Right atrium auricular region (tissue), 2 donors: ENCODE measurements at regions not wholly inside any gene's neighbourhood (a gene's known extent, or its start where the extent isn't known, plus 50 kb on each side); places are given as distances from the start of the nearest gene placed in this dataset.

ENCODE experiments used
- DNase-seq: peaks from one replicate; pipeline ENCODE4 v3.0.0-alpha.2; 2019; ENCODE audit warnings: low spot score
- H3K27ac ChIP-seq, 2 donors: fragments of 200-600 bp; sonication (generic); 1 replicate in 1 of 2; 2 replicates in 1 of 2; pipeline ENCODE4 v1.5.1; 2016 to 2019
- H3K27me3 ChIP-seq, 2 donors: fragments of 200-600 bp; sonication (generic); one replicate each; pipeline versions ENCODE4 v1.5.1 to v1.6.0; 2017 to 2019
- H3K36me3 ChIP-seq: fragments of 200-600 bp; sonication (generic); one replicate; pipeline ENCODE4 v1.5.1; 2016
- H3K4me1 ChIP-seq, 2 donors: fragments of 200-600 bp; sonication (generic); one replicate each; pipeline versions ENCODE4 v1.5.1 to v1.6.0; 2017 to 2019
- H3K4me3 ChIP-seq, 2 donors: fragments of 200-600 bp; sonication (generic); 1 replicate in 1 of 2; 2 replicates in 1 of 2; pipeline ENCODE4 v1.5.1; 2017 to 2019; ENCODE audit warnings: mild to moderate bottlenecking in 1 of 2, moderate library complexity in 1 of 2
- H3K9me3 ChIP-seq, 2 donors: fragments of 200-600 bp; sonication (generic); one replicate each; pipeline ENCODE4 v1.5.1; 2019
- TF ChIP-seq, protein P1 (sequence below), 2 donors: fragments of 200-600 bp; sonication (generic); IDR thresholded peaks; one replicate each; pipeline ENCODE4 v1.5.1; 2019; ENCODE audit warnings: antibody characterized with exemption in 2 of 2

DNA sequence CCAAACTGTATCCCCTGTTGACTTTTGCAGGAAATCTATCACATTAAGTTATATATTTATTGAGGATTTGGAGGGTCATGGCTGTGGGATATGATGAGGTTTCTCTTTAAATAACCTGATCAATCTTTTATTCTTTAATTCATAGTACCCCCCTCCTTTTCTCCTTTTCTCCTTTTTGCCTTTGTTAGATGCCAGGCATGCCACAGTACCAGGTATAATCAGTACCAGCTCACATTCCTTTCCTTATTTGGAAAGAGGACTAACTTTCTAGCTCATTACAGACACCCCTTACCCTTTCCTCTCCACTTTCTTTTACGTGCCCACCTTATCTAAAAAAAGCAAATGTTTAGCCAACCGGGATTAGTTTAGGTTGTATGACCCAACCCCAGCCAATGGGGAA lies 326.4 kb upstream of the NAALADL2 start:
- no peaks in the 10 kb centered on the region for H3K36me3 ChIP-seq
- no peaks in the 10 kb centered on the region for H3K9me3 ChIP-seq
- H3K4me3 ChIP-seq: no peak overlapping the region
- DNase-seq: no peak
- no peaks in the 10 kb centered on the region for H3K27me3 ChIP-seq
- TF ChIP-seq, protein P1, sequence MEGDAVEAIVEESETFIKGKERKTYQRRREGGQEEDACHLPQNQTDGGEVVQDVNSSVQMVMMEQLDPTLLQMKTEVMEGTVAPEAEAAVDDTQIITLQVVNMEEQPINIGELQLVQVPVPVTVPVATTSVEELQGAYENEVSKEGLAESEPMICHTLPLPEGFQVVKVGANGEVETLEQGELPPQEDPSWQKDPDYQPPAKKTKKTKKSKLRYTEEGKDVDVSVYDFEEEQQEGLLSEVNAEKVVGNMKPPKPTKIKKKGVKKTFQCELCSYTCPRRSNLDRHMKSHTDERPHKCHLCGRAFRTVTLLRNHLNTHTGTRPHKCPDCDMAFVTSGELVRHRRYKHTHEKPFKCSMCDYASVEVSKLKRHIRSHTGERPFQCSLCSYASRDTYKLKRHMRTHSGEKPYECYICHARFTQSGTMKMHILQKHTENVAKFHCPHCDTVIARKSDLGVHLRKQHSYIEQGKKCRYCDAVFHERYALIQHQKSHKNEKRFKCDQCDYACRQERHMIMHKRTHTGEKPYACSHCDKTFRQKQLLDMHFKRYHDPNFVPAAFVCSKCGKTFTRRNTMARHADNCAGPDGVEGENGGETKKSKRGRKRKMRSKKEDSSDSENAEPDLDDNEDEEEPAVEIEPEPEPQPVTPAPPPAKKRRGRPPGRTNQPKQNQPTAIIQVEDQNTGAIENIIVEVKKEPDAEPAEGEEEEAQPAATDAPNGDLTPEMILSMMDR (IDR thresholded peaks at IDR 0.05): no peak
- H3K4me1 ChIP-seq: no peaks in the 10 kb centered on the region
- H3K27ac ChIP-seq: no peak overlapping the region

DNA sequence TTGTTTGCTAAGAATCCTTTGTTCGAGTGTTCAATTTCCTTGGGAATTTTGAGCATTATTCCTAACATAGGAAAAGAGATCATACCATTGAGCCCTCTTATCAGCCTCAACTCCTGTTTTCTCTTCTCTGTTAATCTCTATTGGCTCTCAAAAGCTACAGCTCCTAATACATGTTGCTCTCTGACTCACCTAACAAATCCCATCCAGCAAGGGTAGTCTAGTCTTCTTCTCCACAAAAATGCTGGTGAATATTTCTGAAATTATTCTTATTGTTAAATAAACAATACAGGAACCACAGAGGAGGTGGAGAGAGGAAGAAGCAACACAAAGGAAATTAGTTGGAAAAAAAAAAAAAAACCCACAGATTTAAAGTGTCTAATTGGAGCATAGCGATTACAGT lies 325.8 kb upstream of the NAALADL2 start:
- Histone ChIP-seq H3K27ac (no peak overlapping the region), H3K4me3 (no peak overlapping the region), H3K9me3 (no peaks in the 10 kb centered on the region), H3K27me3 (no peaks in the 10 kb centered on the region), H3K36me3 (no peaks in the 10 kb centered on the region), H3K4me1 (no peaks in the 10 kb centered on the region)
- TF ChIP-seq, protein P1 (IDR thresholded peaks at IDR 0.05): no peak
- no peak for DNase-seq

DNA sequence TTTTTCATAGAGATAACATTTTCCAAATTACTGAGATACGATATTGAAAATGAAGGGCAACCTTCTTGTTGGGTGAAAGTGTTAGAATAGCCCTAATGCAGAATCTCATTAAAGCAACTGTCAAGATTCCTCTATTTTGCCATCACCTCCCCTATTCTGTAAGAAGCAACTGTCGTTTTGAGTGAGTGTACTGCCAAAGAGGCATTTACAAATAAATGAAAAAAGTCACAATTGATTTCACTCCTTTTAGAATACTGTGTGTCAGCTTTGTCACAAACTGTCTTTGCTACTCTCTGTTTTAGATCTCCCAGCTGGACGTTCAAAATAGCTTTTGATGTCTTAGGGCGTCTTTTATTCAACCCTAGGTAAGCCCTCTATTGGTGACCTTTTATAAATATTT lies 322.8 kb upstream of the NAALADL2 start:
- H3K27me3 ChIP-seq: no peaks in the 10 kb centered on the region
- no peaks in the 10 kb centered on the region for H3K4me1 ChIP-seq
- no peak overlapping the region for H3K27ac ChIP-seq
- no peaks in the 10 kb centered on the region for H3K9me3 ChIP-seq
- no peak overlapping the region for H3K4me3 ChIP-seq
- no peak for DNase-seq
- H3K36me3 ChIP-seq: no peaks in the 10 kb centered on the region
- TF ChIP-seq, protein P1 (IDR thresholded peaks at IDR 0.05): no peak

DNA sequence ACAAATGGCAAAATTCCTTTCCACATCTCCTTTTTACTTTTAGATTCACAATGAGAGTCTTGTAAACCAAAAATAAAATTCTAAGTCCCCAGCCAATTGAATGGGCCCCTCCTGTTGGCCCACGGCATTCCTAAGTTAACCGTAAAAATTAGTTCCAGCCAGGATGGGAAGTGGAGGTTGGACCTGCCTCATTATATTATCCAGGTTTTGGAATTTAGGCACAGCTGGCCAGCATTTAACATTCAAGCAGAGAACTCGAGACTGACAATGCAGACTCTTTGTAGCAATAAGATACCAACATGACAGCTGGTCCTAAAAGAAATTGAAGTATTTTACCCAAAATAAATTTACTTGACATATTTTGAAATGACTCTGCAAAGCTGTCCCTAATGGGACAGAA lies 321.0 kb upstream of the NAALADL2 start:
- Histone ChIP-seq H3K27ac (no peak overlapping the region), H3K27me3 (no peaks in the 10 kb centered on the region)

DNA sequence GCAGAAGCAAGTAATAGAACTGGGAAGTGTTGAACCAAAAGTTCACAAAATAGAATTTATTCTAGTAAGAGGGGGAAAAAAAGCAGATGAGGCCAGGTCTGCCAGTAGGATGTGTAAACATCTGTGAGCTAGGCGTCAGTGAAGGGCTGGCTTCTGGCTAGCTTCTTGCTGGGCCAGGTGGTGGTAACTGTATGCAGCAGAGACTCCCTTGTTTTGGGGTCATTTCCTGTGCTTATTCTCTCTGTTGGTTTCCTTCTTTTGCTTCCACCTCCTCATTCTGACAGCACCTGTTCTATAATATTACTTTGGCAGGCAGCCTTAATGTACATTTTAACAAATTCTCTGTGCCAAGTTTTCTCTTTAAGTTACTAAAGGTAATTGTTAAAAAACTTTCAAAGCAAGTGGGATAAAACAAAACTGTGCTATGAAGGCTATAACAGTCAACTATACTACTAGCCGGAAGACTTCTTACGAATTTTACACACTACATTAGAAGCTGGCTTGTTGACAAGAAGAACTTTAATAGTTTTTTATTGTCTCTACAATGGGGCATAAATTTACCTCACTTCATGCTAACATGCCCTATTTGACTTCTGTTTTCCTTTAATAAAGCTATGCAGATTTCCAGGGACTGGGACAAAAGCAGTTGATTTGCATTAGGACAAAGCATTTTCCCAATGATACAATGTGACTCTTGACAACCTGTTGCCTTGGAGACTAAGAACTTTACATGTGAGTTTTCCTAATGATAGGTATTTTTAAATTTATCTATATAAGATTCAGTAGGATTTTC lies 318.8 kb upstream of the NAALADL2 start:
- H3K4me3 ChIP-seq: no peak overlapping the region
- TF ChIP-seq, protein P1 (IDR thresholded peaks at IDR 0.05): no peak

More for the DNA sequence above, 321.0 kb upstream of the NAALADL2 start:
- H3K36me3 ChIP-seq: no peaks in the 10 kb centered on the region
- H3K4me3 ChIP-seq: no peak overlapping the region
- no peak for DNase-seq
- H3K4me1 ChIP-seq: no peaks in the 10 kb centered on the region
- TF ChIP-seq, protein P1 (IDR thresholded peaks at IDR 0.05): no peak
- H3K9me3 ChIP-seq: no peaks in the 10 kb centered on the region

More for the DNA sequence above, 318.8 kb upstream of the NAALADL2 start:
- no peaks in the 10 kb centered on the region for H3K4me1 ChIP-seq
- H3K36me3 ChIP-seq: no peaks in the 10 kb centered on the region
- DNase-seq: no peak
- H3K27ac ChIP-seq: no peak overlapping the region
- no peaks in the 10 kb centered on the region for H3K9me3 ChIP-seq
- H3K27me3 ChIP-seq: no peaks in the 10 kb centered on the region
